ENCODE measurements at regions not wholly inside any gene's neighbourhood (a gene's known extent, or its start where the extent isn't known, plus 50 kb on each side); places are given as distances from the start of the nearest gene placed in this dataset.
A peak's percentile ranks its signal among the peaks of the same experiment; 100 is the strongest.

DNA sequence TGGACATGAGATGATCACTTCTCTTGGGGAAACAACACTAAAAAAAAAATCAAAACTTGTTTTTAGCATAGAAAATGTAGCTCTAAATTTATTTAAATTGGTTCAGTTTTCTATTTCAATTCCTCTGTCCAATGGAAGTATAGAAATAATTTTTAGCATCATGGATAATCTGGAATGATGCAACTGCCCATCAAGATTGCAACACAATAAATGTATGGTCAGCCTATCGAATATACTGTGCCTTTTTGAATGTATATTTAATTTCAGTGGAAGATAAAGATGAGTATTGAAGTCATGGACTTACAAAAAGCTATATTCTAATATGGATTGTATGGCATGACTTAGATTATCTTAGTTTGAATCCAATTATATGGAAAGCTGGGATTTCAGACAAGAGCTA, 906.7 kb downstream of the IGSF11 start:
- ATAC-seq, result no peak

DNA sequence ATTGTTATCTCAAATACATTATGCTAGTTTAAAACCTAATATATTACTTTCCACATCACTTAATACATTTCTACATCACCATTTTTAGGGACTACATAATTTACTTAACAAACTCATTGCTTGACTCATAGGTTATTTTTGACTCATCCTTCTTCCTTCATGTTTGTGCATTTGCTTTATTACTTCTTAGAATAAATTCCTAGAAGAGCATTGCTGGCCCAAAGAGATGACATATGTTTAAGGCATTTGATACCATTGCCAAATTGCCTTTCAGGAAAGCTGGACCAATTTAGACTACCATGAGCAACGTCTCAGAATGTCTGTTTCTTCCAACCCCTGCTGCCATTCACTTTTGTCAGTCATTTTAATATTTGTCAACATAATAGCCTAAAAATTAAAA, 905.8 kb downstream of the IGSF11 start:
- ATAC-seq, result peak; percentile 85
- peak; percentile 81 for TF ChIP-seq CREB5 (CRISPR knock-in tag; IDR thresholded peaks at IDR 0.05; ENCODE audit: low read depth)
- TF ChIP-seq, protein P1, sequence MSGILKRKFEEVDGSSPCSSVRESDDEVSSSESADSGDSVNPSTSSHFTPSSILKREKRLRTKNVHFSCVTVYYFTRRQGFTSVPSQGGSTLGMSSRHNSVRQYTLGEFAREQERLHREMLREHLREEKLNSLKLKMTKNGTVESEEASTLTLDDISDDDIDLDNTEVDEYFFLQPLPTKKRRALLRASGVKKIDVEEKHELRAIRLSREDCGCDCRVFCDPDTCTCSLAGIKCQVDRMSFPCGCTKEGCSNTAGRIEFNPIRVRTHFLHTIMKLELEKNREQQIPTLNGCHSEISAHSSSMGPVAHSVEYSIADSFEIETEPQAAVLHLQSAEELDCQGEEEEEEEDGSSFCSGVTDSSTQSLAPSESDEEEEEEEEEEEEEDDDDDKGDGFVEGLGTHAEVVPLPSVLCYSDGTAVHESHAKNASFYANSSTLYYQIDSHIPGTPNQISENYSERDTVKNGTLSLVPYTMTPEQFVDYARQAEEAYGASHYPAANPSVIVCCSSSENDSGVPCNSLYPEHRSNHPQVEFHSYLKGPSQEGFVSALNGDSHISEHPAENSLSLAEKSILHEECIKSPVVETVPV (CRISPR knock-in tag; IDR thresholded peaks at IDR 0.05), result no peak
- peak; percentile 82 for TF ChIP-seq ZC3H10 (CRISPR knock-in tag; IDR thresholded peaks at IDR 0.05)
- TF ChIP-seq TOX (CRISPR knock-in tag; IDR thresholded peaks at IDR 0.05; ENCODE audit: borderline replicate concordance), result peak; percentile 71; the same call in 1 of the 2 replicates
- TF ChIP-seq, protein P2, sequence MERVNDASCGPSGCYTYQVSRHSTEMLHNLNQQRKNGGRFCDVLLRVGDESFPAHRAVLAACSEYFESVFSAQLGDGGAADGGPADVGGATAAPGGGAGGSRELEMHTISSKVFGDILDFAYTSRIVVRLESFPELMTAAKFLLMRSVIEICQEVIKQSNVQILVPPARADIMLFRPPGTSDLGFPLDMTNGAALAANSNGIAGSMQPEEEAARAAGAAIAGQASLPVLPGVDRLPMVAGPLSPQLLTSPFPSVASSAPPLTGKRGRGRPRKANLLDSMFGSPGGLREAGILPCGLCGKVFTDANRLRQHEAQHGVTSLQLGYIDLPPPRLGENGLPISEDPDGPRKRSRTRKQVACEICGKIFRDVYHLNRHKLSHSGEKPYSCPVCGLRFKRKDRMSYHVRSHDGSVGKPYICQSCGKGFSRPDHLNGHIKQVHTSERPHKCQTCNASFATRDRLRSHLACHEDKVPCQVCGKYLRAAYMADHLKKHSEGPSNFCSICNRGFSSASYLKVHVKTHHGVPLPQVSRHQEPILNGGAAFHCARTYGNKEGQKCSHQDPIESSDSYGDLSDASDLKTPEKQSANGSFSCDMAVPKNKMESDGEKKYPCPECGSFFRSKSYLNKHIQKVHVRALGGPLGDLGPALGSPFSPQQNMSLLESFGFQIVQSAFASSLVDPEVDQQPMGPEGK (CRISPR knock-in tag; IDR thresholded peaks at IDR 0.05; ENCODE audit: borderline replicate concordance), result peak; percentile 66; the same call in 1 of the 2 replicates
- 0 out of 2 replicates have a peak, but pooled peaks have one; percentile 31 for TF ChIP-seq POU6F1 (CRISPR knock-in tag; IDR thresholded peaks at IDR 0.05; ENCODE audit: borderline replicate concordance, low read depth)
- peak; percentile 95 for TF ChIP-seq ISL1 (CRISPR knock-in tag; IDR thresholded peaks at IDR 0.05)
- no peak for TF ChIP-seq SNAI2 (CRISPR knock-in tag; IDR thresholded peaks at IDR 0.05)
- 0 out of 2 replicates have a peak, but pooled peaks have one; percentile 58 for TF ChIP-seq ZFP3 (CRISPR knock-in tag; IDR thresholded peaks at IDR 0.05)

More for the DNA sequence above, 906.7 kb downstream of the IGSF11 start:
- TF ChIP-seq ARNTL (CRISPR knock-in tag; IDR thresholded peaks at IDR 0.05; ENCODE audit: borderline replicate concordance, low read depth) (no peak), CREB5 (CRISPR knock-in tag; IDR thresholded peaks at IDR 0.05; ENCODE audit: low read depth) (no peak), PPARA (CRISPR knock-in tag; IDR thresholded peaks at IDR 0.05; ENCODE audit: borderline replicate concordance) (no peak), ZFP3 (CRISPR knock-in tag; IDR thresholded peaks at IDR 0.05) (no peak), ZNF565 (CRISPR knock-in tag; conservative IDR thresholded peaks at IDR 0.05; ENCODE audit: low read depth) (no peak), OSR1 (CRISPR knock-in tag; IDR thresholded peaks at IDR 0.05) (no peak), CSDC2 (CRISPR knock-in tag; IDR thresholded peaks at IDR 0.05) (no peak), BACH2 (CRISPR knock-in tag; IDR thresholded peaks at IDR 0.05; ENCODE audit: borderline replicate concordance) (no peak), ZC3H10 (CRISPR knock-in tag; IDR thresholded peaks at IDR 0.05) (no peak), SNAI2 (CRISPR knock-in tag; IDR thresholded peaks at IDR 0.05) (no peak), TOX (CRISPR knock-in tag; IDR thresholded peaks at IDR 0.05; ENCODE audit: borderline replicate concordance) (no peak), GLIS3 (CRISPR knock-in tag; IDR thresholded peaks at IDR 0.05) (no peak), ISL1 (CRISPR knock-in tag; IDR thresholded peaks at IDR 0.05) (no peak), ZNF8 (CRISPR knock-in tag; IDR thresholded peaks at IDR 0.05) (no peak), RARB (CRISPR knock-in tag; IDR thresholded peaks at IDR 0.05) (no peak), ZFP30 (CRISPR knock-in tag; IDR thresholded peaks at IDR 0.05) (no peak)
- TF ChIP-seq, protein P3, sequence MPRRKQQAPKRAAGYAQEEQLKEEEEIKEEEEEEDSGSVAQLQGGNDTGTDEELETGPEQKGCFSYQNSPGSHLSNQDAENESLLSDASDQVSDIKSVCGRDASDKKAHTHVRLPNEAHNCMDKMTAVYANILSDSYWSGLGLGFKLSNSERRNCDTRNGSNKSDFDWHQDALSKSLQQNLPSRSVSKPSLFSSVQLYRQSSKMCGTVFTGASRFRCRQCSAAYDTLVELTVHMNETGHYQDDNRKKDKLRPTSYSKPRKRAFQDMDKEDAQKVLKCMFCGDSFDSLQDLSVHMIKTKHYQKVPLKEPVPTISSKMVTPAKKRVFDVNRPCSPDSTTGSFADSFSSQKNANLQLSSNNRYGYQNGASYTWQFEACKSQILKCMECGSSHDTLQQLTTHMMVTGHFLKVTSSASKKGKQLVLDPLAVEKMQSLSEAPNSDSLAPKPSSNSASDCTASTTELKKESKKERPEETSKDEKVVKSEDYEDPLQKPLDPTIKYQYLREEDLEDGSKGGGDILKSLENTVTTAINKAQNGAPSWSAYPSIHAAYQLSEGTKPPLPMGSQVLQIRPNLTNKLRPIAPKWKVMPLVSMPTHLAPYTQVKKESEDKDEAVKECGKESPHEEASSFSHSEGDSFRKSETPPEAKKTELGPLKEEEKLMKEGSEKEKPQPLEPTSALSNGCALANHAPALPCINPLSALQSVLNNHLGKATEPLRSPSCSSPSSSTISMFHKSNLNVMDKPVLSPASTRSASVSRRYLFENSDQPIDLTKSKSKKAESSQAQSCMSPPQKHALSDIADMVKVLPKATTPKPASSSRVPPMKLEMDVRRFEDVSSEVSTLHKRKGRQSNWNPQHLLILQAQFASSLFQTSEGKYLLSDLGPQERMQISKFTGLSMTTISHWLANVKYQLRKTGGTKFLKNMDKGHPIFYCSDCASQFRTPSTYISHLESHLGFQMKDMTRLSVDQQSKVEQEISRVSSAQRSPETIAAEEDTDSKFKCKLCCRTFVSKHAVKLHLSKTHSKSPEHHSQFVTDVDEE (CRISPR knock-in tag; IDR thresholded peaks at IDR 0.05), result no peak
- TF ChIP-seq, protein P1 (CRISPR knock-in tag; IDR thresholded peaks at IDR 0.05), result no peak
- TF ChIP-seq, protein P2 (CRISPR knock-in tag; IDR thresholded peaks at IDR 0.05; ENCODE audit: borderline replicate concordance), result no peak

Data from SK-N-SH treated with all-trans-retinoic acid at 6 μM for 48 hours (cell line).